Activated CD8-positive, alpha-beta T cell treated with anti-CD3 and anti-CD28 coated beads for 36 hours (primary cell): ENCODE measurements at regions not wholly inside any gene's neighbourhood (a gene's known extent, or its start where the extent isn't known, plus 50 kb on each side); places are given as distances from the start of the nearest gene placed in this dataset.

Experiments used
- ATAC-seq: fragments of 200-7000 bp; cut with Tn5 transposase; one replicate; pipeline ENCODE4 v1.10.0; 2021; ENCODE audit warnings: mild to moderate bottlenecking, moderate library complexity
- CTCF ChIA-PET: fragments of 350-600 bp; sonication (Branson Sonifier 250); formaldehyde crosslinking; loops from one replicate; lab custom pipeline; 2021; ENCODE audit warnings: antibody characterized with exemption; lab: Charles Lee
- POLR2A ChIA-PET: fragments of 350-600 bp; sonication (Branson Sonifier 250); formaldehyde crosslinking; loops from one replicate; lab custom pipeline; 2021; ENCODE audit warnings: antibody characterized with exemption; lab: Charles Lee
- DNase-seq: peaks from one replicate; pipeline ENCODE4 v3.0.0-alpha.2; 2020
- H3K27ac Mint-ChIP-seq: one replicate; pipeline ENCODE4 v1.8.0; 2021; ENCODE audit warnings: mild to moderate bottlenecking, mixed read lengths
- H3K27me3 Mint-ChIP-seq: one replicate; pipeline ENCODE4 v1.8.0; 2021; ENCODE audit warnings: mixed read lengths
- H3K36me3 Mint-ChIP-seq: one replicate; pipeline ENCODE4 v1.8.0; 2021; ENCODE audit warnings: low read depth, mixed read lengths
- H3K4me1 Mint-ChIP-seq: one replicate; pipeline ENCODE4 v1.8.0; 2021; ENCODE audit warnings: low read depth, mixed read lengths
- H3K4me3 Mint-ChIP-seq: one replicate; pipeline ENCODE4 v1.8.0; 2021; ENCODE audit warnings: mild to moderate bottlenecking, moderate library complexity, mixed read lengths
- H3K9me3 Mint-ChIP-seq: one replicate; pipeline ENCODE4 v1.8.0; 2021; ENCODE audit warnings: mixed read lengths
- CTCF ChIP-seq: fragments of 200-600 bp; IDR thresholded peaks from one replicate; pipeline ENCODE4 v1.8.0; 2022; ENCODE audit warnings: antibody characterized with exemption, mild to moderate bottlenecking
- intact Hi-C: fragments of 100-400 bp; cut with micrococcal nuclease; formaldehyde crosslinking; loops from one replicate; pipeline ENCODE4 v1.10.0; 2022

- CTCF ChIA-PET, result interaction anchor here (1.2 to 1.4 kb wide), 2 partner anchors 16 to 54 kb away, joined by 3 to 4 read pairs; no protein-coding TSS in a partner anchor
- DNase-seq (no peak), ATAC-seq (no peak)
- no peak overlapping the region for H3K27ac Mint-ChIP-seq
- no peak overlapping the region for H3K4me3 Mint-ChIP-seq
- no peak for TF ChIP-seq CTCF
- H3K27me3 Mint-ChIP-seq, result peaks cover 2% of the 10 kb centered on the region
- intact Hi-C loops, result no loop called here
- POLR2A ChIA-PET, result no interaction called here
- peaks cover 36% of the 10 kb centered on the region for H3K4me1 Mint-ChIP-seq
- peaks cover 1% of the 10 kb centered on the region for H3K36me3 Mint-ChIP-seq
- H3K9me3 Mint-ChIP-seq, result no peaks in the 10 kb centered on the region
These were observed 126.8 kb upstream of the TNFAIP3 start for GRCh38 chr6:137740091-137740755.

DNA sequence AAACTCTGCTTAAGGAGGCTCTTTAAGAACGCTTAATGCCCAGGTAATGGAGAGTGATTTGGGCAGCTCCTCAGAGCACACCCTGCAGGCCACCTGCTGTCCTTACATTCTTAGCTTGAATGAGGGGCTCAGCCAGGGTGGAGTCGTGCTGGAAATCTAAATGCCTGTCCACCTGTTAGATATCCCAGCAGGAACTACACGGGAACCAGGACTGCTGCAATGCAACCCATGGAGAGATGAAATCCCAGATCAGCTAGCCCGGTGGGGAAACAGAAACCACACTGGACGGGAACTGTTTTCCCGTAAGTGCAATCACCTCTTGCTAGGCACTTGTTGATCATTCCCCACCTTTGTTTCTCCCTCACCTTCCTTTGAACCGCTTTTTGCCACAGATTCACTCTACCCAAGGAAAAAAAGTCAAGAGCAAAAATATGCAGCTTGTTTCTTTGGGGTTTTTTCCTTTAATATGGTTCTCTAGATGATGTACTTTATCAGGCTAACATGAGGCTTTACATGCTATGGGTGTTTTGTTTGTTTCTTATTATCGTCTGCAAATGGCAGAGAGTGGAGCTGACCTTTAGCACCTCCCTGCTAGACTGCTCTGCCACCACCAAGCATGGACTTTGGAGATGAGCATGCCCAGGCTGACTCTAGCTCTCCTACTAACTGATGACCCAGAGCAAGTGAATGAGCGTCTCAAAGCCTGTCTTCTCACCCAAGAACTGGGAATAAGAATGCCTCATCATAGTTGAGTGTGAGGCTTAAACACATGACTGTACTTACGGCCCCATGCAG, 125.9 kb upstream of the TNFAIP3 start:
- CTCF ChIA-PET, result interaction anchor here (0.8 to 1.4 kb wide), 5 partner anchors 17 to 125 kb away, joined by 3 to 4 read pairs (median 3); no protein-coding TSS in a partner anchor
- Mint-ChIP-seq H3K36me3 (peaks cover 1% of the 10 kb centered on the region), H3K27ac (no peak overlapping the region)

GRCh38 chr6:137743493-137743892, 123.6 kb upstream of the TNFAIP3 start:
- peak; percentile 30 for ATAC-seq
- no peaks in the 10 kb centered on the region for H3K9me3 Mint-ChIP-seq
- H3K27ac Mint-ChIP-seq, result no peak overlapping the region
- H3K36me3 Mint-ChIP-seq, result peaks cover 1% of the 10 kb centered on the region
- intact Hi-C loops, result no loop called here
- DNase-seq, result no peak
- H3K4me1 Mint-ChIP-seq, result peaks cover 23% of the 10 kb centered on the region
- peaks cover 2% of the 10 kb centered on the region for H3K27me3 Mint-ChIP-seq
- CTCF ChIA-PET, result no interaction called here
- no peak for TF ChIP-seq CTCF
- no peak overlapping the region for H3K4me3 Mint-ChIP-seq
- POLR2A ChIA-PET, result no interaction called here

More for the DNA sequence above, 125.9 kb upstream of the TNFAIP3 start:
- H3K9me3 Mint-ChIP-seq, result no peaks in the 10 kb centered on the region
- ATAC-seq (no peak), DNase-seq (no peak)
- no peak overlapping the region for H3K4me3 Mint-ChIP-seq
- POLR2A ChIA-PET, result interaction anchor here (0.8 kb wide), 1 partner anchor 75 kb away, joined by 3 read pairs; no protein-coding TSS in a partner anchor
- intact Hi-C loops, result no loop called here
- no peak for TF ChIP-seq CTCF
- peaks cover 34% of the 10 kb centered on the region for H3K4me1 Mint-ChIP-seq
- H3K27me3 Mint-ChIP-seq, result peaks cover 2% of the 10 kb centered on the region

DNA sequence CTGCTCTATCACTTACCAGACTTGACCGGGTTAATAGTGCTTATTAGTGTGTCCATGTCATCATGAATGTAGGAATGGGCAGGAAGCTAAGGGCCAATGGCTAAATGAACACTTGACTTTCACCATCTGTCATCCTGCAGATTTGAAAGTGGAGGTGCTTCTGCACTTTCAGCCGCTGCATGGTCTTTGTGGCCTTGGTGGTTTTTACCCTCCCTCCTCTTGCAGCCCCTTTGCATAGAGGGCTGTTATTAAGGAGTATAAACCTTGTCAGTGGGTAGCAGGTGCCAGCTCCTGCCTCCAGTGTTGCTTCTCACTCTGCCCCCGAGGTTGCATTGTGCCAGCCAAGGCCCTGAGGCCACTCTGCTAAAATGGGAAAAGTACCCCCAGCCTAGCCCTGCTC, 122.2 kb upstream of the TNFAIP3 start:
- POLR2A ChIA-PET, result no interaction called here
- intact Hi-C loops, result no loop called here
- Mint-ChIP-seq H3K36me3 (peaks cover 1% of the 10 kb centered on the region), H3K27me3 (peaks cover 2% of the 10 kb centered on the region), H3K4me3 (no peak overlapping the region), H3K4me1 (peaks cover 23% of the 10 kb centered on the region), H3K9me3 (no peaks in the 10 kb centered on the region), H3K27ac (no peak overlapping the region)
- no peak for ATAC-seq
- TF ChIP-seq CTCF, result no peak
- no peak for DNase-seq
- CTCF ChIA-PET, result no interaction called here

- DNase-seq, result no peak
These were observed 121.7 kb upstream of the TNFAIP3 start for GRCh38 chr6:137745321-137745720.

More at GRCh38 chr6:137745321-137745720, 121.7 kb upstream of the TNFAIP3 start:
- Mint-ChIP-seq H3K27me3 (peaks cover 2% of the 10 kb centered on the region), H3K9me3 (no peaks in the 10 kb centered on the region), H3K4me1 (peaks cover 23% of the 10 kb centered on the region), H3K36me3 (peaks cover 1% of the 10 kb centered on the region), H3K4me3 (no peak overlapping the region), H3K27ac (no peak overlapping the region)
- intact Hi-C loops, result no loop called here
- ChIA-PET CTCF (no interaction called here), POLR2A (no interaction called here)
- no peak for TF ChIP-seq CTCF
- ATAC-seq, result no peak
